ENCODE measurements at regions not wholly inside any gene's neighbourhood (a gene's known extent, or its start where the extent isn't known, plus 50 kb on each side); places are given as distances from the start of the nearest gene placed in this dataset.

GRCh38 chr2:19753314-19753713, 148.5 kb downstream of the TTC32 start:
- WGBS, 2 experiments: 54 to 57% methylated on average over 1 of the region's 1 CpG
- Histone ChIP-seq H3K27ac (ENCODE audit: insufficient read depth, low read depth, low read length, poor library complexity, severe bottlenecking) (no peak overlapping the region), H3K9me3 (ENCODE audit: control insufficient read depth, low read length) (no peaks in the 10 kb centered on the region), H3K4me1 (ENCODE audit: control insufficient read depth, insufficient read depth, low read length) (no peaks in the 10 kb centered on the region), H3K36me3 (ENCODE audit: control insufficient read depth, insufficient read depth, low read length) (no peaks in the 10 kb centered on the region), H3K4me3 (ENCODE audit: insufficient read depth, low read depth, low read length) (no peak overlapping the region), H3K27me3 (ENCODE audit: control insufficient read depth, insufficient read depth, low read length, poor library complexity, severe bottlenecking) (no peaks in the 10 kb centered on the region)

DNA sequence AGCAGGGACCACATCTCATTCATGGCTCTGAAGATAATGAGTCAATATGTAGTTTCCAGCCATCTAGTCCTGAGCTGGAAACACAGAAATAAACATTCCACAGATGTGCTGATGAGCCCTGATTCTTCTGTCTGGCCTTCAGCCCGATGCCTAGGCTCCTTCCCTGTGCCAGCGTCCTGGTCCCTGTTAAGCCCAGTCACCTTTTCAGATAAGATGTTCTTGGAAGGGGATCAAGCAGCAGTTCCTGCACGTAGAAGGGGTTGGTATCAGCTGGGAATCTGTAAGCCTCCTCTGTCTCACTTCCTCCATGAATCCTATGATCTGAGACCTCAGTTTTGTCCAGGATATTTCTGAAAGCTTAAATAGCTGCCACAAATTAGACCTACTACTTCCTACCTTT, 149.3 kb downstream of the TTC32 start:
- Histone ChIP-seq H3K27ac (ENCODE audit: insufficient read depth, low read depth, low read length, poor library complexity, severe bottlenecking) (no peak overlapping the region), H3K4me1 (ENCODE audit: control insufficient read depth, insufficient read depth, low read length) (no peaks in the 10 kb centered on the region), H3K4me3 (ENCODE audit: insufficient read depth, low read depth, low read length) (no peak overlapping the region), H3K36me3 (ENCODE audit: control insufficient read depth, insufficient read depth, low read length) (no peaks in the 10 kb centered on the region), H3K27me3 (ENCODE audit: control insufficient read depth, insufficient read depth, low read length, poor library complexity, severe bottlenecking) (no peaks in the 10 kb centered on the region), H3K9me3 (ENCODE audit: control insufficient read depth, low read length) (no peaks in the 10 kb centered on the region)
- 90 to 93% methylated on average over 3 of the region's 3 CpGs for WGBS, 2 experiments

DNA sequence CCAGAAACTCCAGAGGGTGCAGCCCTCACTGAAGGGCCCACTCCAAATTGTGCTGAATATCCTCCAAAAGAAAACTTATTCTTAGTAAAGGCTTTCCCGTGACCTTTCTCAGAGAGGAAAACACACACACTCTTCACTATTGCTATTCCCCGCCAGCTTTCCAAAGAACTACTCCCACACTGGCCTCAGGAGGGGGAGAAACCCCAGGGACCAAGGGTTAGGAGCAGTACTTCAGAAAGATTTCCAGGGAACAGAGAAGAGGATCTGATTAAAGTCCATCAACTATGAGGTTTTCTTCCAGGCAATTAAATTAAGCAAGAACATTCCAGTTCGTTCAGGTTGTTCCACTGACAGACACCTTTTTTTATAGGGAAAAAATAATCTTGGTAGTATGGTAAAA, 150.2 kb downstream of the TTC32 start:
- H3K9me3 ChIP-seq (ENCODE audit: control insufficient read depth, low read length): no peaks in the 10 kb centered on the region
- 75 to 90% methylated on average over 2 to 3 of the region's 3 CpGs for WGBS, 2 experiments
- H3K4me1 ChIP-seq (ENCODE audit: control insufficient read depth, insufficient read depth, low read length): no peaks in the 10 kb centered on the region
- H3K27me3 ChIP-seq (ENCODE audit: control insufficient read depth, insufficient read depth, low read length, poor library complexity, severe bottlenecking): no peaks in the 10 kb centered on the region
- H3K27ac ChIP-seq (ENCODE audit: insufficient read depth, low read depth, low read length, poor library complexity, severe bottlenecking): no peak overlapping the region
- no peaks in the 10 kb centered on the region for H3K36me3 ChIP-seq (ENCODE audit: control insufficient read depth, insufficient read depth, low read length)
- no peak overlapping the region for H3K4me3 ChIP-seq (ENCODE audit: insufficient read depth, low read depth, low read length)

DNA sequence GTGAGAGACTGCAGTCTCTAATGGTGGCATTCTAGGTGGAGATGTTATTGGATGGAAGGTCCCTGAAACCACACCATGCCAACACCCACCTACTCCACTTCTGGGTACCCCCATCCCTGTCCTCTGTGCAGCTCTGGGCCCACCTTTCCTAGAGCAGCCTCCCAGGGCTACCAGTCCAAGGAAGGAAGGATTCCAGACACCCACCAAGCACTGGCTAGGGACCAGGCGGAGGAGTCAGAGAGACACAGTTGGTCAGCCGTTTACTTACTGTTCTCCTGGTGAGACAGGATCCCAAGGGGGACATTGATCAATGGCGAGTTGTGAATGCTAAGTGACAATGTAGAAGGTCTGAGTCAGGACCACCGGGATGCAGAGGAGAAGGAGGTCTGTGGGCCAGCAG, 151.6 kb downstream of the TTC32 start:
- Histone ChIP-seq H3K4me3 (ENCODE audit: insufficient read depth, low read depth, low read length) (no peak overlapping the region), H3K36me3 (ENCODE audit: control insufficient read depth, insufficient read depth, low read length) (no peaks in the 10 kb centered on the region), H3K27me3 (ENCODE audit: control insufficient read depth, insufficient read depth, low read length, poor library complexity, severe bottlenecking) (no peaks in the 10 kb centered on the region), H3K4me1 (ENCODE audit: control insufficient read depth, insufficient read depth, low read length) (no peaks in the 10 kb centered on the region), H3K27ac (ENCODE audit: insufficient read depth, low read depth, low read length, poor library complexity, severe bottlenecking) (no peak overlapping the region), H3K9me3 (ENCODE audit: control insufficient read depth, low read length) (no peaks in the 10 kb centered on the region)
- WGBS, 2 experiments: 93 to 94% methylated on average over 4 of the region's 4 CpGs

DNA sequence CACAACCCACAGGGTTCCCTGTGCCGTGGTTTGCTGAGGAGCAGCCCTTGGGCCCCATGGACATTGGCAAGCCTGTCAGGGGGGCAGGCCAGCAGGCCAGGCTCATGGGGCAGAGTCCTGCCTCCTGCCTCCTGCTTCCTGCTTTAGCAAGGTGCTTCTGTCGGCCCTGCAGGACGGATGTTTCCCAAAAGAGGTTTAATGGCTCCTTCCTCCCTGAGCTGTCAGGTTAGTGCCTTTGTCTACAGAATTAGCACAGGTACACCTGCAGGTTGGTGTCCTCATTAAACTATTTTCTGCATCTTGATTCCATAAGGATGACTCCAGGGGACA, 152.3 kb downstream of the TTC32 start:
- Histone ChIP-seq H3K4me1 (ENCODE audit: control insufficient read depth, insufficient read depth, low read length) (no peaks in the 10 kb centered on the region), H3K27ac (ENCODE audit: insufficient read depth, low read depth, low read length, poor library complexity, severe bottlenecking) (no peak overlapping the region), H3K27me3 (ENCODE audit: control insufficient read depth, insufficient read depth, low read length, poor library complexity, severe bottlenecking) (no peaks in the 10 kb centered on the region), H3K36me3 (ENCODE audit: control insufficient read depth, insufficient read depth, low read length) (no peaks in the 10 kb centered on the region), H3K9me3 (ENCODE audit: control insufficient read depth, low read length) (no peaks in the 10 kb centered on the region), H3K4me3 (ENCODE audit: insufficient read depth, low read depth, low read length) (no peak overlapping the region)
- WGBS, 2 experiments: 84 to 88% methylated on average over 3 of the region's 3 CpGs

- Histone ChIP-seq H3K27ac (ENCODE audit: insufficient read depth, low read depth, low read length, poor library complexity, severe bottlenecking) (no peak overlapping the region), H3K4me1 (ENCODE audit: control insufficient read depth, insufficient read depth, low read length) (no peaks in the 10 kb centered on the region), H3K27me3 (ENCODE audit: control insufficient read depth, insufficient read depth, low read length, poor library complexity, severe bottlenecking) (no peaks in the 10 kb centered on the region), H3K36me3 (ENCODE audit: control insufficient read depth, insufficient read depth, low read length) (no peaks in the 10 kb centered on the region), H3K4me3 (ENCODE audit: insufficient read depth, low read depth, low read length) (no peak overlapping the region), H3K9me3 (ENCODE audit: control insufficient read depth, low read length) (no peaks in the 10 kb centered on the region)
- WGBS, 2 experiments: 90 to 91% methylated on average over 13 to 14 of the region's 16 CpGs
These were observed 152.9 kb downstream of the TTC32 start for GRCh38 chr2:19748711-19749506.

- Histone ChIP-seq H3K4me3 (ENCODE audit: insufficient read depth, low read depth, low read length) (no peak overlapping the region), H3K9me3 (ENCODE audit: control insufficient read depth, low read length) (no peaks in the 10 kb centered on the region), H3K36me3 (ENCODE audit: control insufficient read depth, insufficient read depth, low read length) (no peaks in the 10 kb centered on the region), H3K27me3 (ENCODE audit: control insufficient read depth, insufficient read depth, low read length, poor library complexity, severe bottlenecking) (no peaks in the 10 kb centered on the region), H3K4me1 (ENCODE audit: control insufficient read depth, insufficient read depth, low read length) (no peaks in the 10 kb centered on the region), H3K27ac (ENCODE audit: insufficient read depth, low read depth, low read length, poor library complexity, severe bottlenecking) (no peak overlapping the region)
- WGBS, 2 experiments: 89% methylated on average over 6 of the region's 6 CpGs
These were observed 153.8 kb downstream of the TTC32 start for GRCh38 chr2:19748073-19748375.

- H3K36me3 ChIP-seq (ENCODE audit: control insufficient read depth, insufficient read depth, low read length): no peaks in the 10 kb centered on the region
- H3K4me1 ChIP-seq (ENCODE audit: control insufficient read depth, insufficient read depth, low read length): no peaks in the 10 kb centered on the region
- H3K9me3 ChIP-seq (ENCODE audit: control insufficient read depth, low read length): no peaks in the 10 kb centered on the region
- WGBS, 2 experiments: 87 to 88% methylated on average over 10 of the region's 10 CpGs
- H3K4me3 ChIP-seq (ENCODE audit: insufficient read depth, low read depth, low read length): no peak overlapping the region
- H3K27me3 ChIP-seq (ENCODE audit: control insufficient read depth, insufficient read depth, low read length, poor library complexity, severe bottlenecking): no peaks in the 10 kb centered on the region
- no peak overlapping the region for H3K27ac ChIP-seq (ENCODE audit: insufficient read depth, low read depth, low read length, poor library complexity, severe bottlenecking)
These were observed 154.3 kb downstream of the TTC32 start for GRCh38 chr2:19747310-19748072.

DNA sequence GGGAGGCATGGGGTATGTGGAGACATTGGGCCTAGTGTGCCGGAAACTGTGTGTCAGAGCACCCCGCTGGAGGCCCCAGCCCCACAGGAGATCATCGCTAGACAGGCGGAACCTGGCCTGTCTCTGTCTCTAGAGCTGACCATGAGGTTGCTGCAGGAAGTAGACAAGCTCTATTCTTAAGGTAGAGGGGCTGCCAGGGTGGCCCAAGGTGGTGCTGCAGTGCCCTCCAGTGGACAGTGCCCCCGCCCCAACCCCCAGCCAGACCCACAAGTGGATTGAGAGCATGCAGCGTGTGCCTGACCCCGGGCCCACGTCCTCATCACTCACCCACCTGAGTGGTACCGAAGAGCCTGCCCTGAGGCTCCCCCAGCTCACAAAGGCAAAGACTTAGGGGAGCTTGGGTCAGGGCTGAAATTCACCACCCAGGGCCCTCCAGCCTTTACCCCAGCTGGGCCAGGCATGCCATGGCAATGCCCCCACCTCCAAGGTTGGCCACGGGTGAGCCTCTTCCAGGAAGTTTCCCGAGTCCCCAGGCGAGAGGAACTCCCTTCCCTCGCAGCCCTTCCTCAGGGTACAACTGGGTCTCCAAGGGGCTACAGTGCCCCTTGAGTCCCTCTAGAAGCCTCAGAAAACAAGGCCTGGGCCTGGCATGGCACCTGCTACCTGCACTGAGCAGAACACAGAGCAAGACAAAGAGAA, 155.0 kb downstream of the TTC32 start:
- 78 to 80% methylated on average over 13 of the region's 13 CpGs for whole genome bisulfite sequencing, 2 experiments
- Histone ChIP-seq H3K27ac (ENCODE audit: insufficient read depth, low read depth, low read length, poor library complexity, severe bottlenecking) (no peak overlapping the region), H3K36me3 (ENCODE audit: control insufficient read depth, insufficient read depth, low read length) (no peaks in the 10 kb centered on the region)

DNA sequence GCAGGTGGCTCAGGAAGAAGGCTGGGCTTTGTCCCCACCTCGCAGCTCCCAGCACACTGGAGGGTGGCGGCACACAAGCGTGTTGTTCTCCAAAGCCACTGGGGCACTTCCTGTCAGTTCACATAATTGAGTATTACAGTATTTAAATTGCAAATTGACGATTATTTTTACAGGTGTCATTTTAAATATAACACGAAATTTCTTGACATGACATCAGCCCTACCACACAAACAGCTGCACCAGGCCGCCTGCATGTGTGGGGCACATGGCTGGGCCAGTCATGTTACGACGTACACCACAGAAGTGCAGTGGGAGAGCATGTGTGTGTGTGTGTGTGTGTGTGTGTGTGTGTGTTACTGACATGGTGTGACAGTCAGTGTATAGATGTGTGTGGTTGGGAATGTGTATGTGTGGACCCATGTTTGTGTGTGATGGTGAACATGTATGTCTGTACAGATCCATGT, 155.6 kb downstream of the TTC32 start:
- Histone ChIP-seq H3K27me3 (ENCODE audit: control insufficient read depth, insufficient read depth, low read length, poor library complexity, severe bottlenecking) (no peaks in the 10 kb centered on the region), H3K9me3 (ENCODE audit: control insufficient read depth, low read length) (no peaks in the 10 kb centered on the region), H3K36me3 (ENCODE audit: control insufficient read depth, insufficient read depth, low read length) (no peaks in the 10 kb centered on the region), H3K4me3 (ENCODE audit: insufficient read depth, low read depth, low read length) (no peak overlapping the region), H3K27ac (ENCODE audit: insufficient read depth, low read depth, low read length, poor library complexity, severe bottlenecking) (no peak overlapping the region), H3K4me1 (ENCODE audit: control insufficient read depth, insufficient read depth, low read length) (no peaks in the 10 kb centered on the region)
- WGBS, 2 experiments: 94 to 98% methylated on average over 8 of the region's 8 CpGs

More for the DNA sequence above, 155.0 kb downstream of the TTC32 start:
- H3K9me3 ChIP-seq (ENCODE audit: control insufficient read depth, low read length): no peaks in the 10 kb centered on the region
- H3K4me1 ChIP-seq (ENCODE audit: control insufficient read depth, insufficient read depth, low read length): no peaks in the 10 kb centered on the region
- H3K27me3 ChIP-seq (ENCODE audit: control insufficient read depth, insufficient read depth, low read length, poor library complexity, severe bottlenecking): no peaks in the 10 kb centered on the region
- H3K4me3 ChIP-seq (ENCODE audit: insufficient read depth, low read depth, low read length): no peak overlapping the region
